Activated CD4-positive, CD25-positive, alpha-beta regulatory T cell treated with anti-CD3 and anti-CD28 coated beads, Interleukin-2, amount 50 U/mL, for 24 hours (primary cell): ENCODE measurements at regions not wholly inside any gene's neighbourhood (a gene's known extent, or its start where the extent isn't known, plus 50 kb on each side); places are given as distances from the start of the nearest gene placed in this dataset.
A peak's percentile ranks its signal among the peaks of the same experiment; 100 is the strongest.

Source experiments
- ATAC-seq, 2 donors: fragments of 150-1000 bp; cut with Tn5 transposase; one replicate each; pipeline ENCODE4 v1.10.0; 2021; ENCODE audit warnings: mild to moderate bottlenecking in 1 of 2, moderate library complexity in 1 of 2

DNA sequence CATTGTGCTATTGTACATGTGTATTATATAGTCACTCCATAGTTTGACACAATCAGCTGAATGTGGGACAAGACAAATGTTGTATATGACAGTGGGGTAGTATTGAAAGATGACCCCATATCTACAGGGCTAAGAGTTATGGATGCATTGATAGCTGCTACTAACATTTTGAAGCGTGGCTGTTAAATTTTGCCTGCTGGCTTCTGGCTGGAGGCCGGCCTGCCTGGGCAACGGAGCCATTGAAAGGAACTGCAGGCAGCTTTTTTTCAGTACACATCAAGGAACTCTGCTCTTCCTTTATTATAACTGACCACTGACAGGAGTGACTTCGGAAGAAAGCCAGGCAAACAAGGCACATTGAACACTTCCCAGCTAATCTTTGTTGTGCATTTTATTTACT, 76.1 kb upstream of the TMEM33 start:
- no peak for ATAC-seq

DNA sequence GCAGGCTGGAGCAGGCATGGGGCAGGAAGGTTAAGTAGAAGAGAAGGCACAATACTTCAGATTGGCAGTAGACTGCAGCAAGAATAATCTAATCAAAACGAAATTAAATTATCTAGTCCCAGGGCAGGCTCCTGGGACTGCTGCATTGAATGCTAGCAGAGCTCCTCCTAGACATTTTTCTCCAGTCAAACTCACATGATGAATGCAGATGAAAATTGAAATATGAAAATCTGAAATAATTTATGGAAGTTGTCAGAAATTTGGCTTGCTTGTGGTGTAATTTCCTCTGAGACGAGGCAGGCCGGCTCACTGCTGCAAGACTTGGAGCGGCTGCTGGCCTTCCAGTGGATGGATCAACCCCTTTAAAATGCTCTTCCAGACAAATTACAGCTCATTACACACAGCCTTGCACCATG, 78.0 kb upstream of the TMEM33 start:
- no peak for ATAC-seq

DNA sequence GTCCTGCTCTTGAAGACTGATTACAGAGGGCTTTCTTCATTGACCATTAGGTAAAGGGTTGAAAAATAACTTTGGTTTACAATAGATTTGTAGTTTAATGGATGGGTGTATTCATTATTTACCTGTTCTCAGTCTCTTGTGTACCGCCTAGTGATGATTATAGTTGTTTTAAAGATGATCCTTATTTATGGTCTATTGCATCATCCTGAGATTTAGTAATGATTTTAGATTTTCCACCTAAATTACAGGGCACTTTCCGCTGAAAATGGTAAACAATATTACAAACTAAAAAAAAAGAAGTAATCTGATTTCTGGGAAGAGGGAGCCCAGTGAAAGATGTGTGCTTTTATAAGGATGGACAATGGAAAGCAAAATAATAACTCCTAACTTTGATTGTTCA, 78.4 kb upstream of the TMEM33 start:
- ATAC-seq, result no peak

DNA sequence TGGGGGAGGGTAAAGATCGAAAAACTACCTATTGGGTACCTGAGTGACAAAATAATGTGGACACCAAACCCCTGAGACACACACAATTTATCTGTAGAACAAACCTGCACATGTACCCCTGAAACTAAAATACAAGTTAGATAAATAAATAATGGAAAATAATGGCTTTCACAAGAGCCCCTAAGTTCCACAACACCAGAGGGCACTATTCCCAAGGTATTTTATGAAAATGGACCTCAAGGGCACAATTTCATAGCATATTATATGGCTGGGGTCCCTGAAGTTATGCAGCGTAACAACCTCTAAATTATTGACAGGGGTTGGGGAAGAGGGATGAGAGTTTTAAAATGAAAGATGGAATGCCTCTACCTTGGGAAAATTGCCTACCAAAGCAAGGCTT, 81.3 kb upstream of the TMEM33 start:
- no peak for ATAC-seq

DNA sequence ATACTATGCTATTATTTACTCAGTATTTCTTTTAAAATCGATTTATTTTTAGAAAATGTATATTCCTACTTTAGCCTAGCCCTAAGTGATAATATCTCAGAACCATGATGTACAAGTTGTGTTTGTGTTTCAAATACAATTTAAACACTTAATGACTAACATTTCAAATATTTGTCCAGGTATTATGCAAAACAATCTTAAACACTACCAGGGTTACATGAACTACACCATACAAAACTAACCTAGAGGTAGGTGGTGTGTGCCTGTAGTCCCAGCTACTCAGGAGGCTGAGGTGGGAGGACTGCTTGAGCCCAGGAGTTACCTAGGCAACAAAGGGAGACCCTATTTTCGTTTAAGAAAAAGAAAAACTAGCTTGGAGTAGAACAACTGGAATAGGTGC, 83.0 kb upstream of the TMEM33 start:
- ATAC-seq, result no peak

DNA sequence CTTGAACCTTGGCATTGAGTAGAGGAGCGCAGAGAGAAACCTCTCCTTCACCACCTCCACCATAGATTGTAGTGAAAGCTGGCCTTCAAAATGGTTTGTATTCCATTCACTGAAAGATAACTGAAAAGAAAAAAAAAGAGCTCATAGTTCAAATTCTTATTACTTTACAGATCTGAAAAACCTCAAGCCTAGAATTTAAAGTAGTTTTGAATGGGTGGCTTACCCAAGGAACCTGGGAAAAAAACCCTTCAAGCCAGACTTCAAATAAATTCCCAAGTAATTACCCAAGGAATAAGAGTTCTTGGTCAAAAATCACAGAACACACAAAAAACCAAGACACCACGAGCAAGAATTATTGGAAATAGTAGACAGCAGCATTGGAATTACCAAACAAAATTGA, 83.6 kb upstream of the TMEM33 start:
- ATAC-seq, result no peak

DNA sequence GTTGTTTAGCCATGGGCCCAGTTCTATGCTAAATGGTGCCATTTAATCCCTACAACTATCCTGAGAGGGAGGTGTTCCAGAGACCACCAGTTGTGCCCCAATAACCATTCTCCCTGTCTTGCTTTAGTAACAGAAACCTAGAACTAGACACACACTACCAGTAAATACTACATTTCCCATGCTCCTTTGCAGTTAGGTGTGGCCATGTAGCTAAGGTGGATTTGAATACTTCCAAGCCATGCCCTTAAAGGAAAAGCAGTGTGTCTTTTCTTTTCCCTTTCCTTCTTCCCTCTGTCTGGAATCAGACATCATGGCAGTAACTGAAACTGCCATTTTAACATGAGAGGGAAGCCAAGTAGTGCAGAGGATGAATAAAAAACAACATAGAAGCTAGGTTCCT, 90.9 kb upstream of the TMEM33 start:
- no peak for ATAC-seq

DNA sequence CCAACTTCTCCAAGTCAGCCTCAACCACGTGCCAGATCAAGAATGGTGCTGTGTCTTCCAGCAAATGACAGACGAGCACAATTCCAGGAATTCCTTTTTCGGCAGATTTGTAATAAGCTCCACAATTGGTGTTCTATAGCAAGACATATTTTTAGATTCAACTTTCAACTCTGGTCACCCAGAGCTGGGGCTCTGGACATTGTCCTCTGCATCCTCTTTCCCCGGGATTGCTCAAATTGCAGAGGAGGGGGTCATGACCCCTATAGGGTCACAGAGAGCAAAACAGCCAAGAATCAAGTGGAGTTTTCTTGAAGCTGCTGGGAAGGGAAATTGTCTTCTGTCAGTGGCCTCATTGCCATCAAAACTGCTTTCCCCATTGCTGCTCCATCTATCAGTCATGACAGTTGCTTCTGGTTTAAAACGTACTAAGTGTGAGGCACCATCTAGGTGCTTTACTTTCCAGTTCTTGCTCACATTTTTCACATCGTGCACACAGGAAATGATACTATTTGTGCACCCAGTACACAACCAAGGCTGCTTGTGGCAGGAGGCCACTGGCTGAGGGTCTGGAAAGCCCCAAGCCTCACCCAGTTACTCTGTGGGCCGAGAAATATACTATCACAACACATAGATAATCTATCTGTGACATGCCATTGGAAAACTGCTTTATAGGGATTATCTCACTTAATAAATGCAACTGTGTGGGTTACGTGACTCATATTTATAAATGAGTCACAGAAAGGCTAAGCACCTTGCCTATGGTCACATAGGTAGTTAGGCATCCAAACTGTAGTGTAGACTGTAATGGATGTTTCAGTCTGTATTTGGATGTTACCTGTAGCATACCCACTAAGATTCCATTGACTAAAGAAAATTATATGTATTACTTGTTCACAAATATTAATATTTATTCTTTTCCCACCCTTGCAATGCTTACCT, 91.7 kb upstream of the PHOX2B start:
- peak; percentile 73 to 76 for ATAC-seq

DNA sequence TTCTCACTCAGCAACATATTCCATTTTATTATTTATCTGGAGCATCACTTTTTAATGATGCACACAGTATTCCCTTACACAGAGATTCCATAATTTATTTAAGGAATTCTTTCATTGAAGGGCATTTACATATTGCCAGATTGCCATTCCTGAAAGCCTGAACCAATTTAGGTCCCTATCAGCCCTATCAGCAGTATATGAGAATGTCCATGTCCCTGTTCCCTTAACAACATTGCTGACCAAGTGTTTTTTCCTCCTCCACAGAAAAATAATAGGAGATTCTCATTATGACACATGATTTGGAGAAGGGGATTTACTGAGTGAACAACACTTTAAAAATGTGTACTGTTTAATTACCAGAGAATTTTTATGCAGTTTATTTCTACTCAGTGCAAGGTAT, 90.1 kb upstream of the PHOX2B start:
- no peak for ATAC-seq

DNA sequence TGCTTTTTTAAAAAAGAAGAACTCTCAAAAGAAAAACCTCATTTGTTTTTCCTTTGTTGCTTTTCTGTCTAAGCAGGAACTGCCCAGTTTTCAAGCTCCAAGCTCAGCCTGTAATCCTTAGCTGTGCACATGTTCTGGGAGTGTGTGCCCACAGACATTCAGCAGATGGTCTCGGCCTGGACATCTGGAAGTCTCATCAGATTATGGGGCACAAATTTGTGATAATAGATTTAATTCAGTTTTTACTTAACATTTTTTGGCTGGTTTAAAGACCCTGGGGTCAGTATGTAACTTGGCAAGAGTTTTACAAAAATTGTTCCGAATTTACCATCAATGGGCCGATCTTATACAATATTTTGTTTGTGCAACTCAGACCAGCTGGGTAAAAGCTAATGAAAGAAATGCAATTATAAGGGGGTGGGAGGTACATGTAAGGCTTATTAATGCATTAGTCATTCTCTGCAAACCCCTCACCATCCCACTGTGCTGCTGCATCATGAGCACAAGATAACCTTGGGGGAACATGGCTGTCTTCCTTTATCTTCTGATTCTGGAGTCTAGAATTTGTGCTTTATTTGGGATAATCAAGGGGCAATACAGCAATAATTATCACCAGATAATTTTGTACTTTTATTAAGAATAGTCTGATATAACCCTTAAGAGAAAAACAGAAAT, 86.9 kb upstream of the PHOX2B start:
- no peak for ATAC-seq

DNA sequence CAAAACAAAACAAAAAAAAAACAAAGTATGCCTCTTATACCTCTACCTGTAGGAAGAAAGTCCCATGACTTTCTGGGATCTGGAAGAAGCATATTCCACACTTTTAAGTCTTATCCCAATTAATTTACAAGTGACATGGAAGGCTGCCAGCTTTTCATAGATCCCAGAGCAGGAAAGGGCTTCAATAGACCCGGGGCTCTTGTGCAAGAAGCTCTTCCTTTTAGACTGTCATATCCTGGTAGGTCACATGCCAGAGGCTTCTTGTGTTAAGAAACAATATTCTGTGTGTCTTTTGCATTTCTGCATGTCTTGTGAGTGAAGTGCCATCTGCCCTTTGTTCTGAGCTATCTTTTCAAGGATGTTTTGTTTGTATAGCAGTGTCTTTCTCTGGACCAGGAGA, 84.4 kb upstream of the PHOX2B start:
- no peak for ATAC-seq

DNA sequence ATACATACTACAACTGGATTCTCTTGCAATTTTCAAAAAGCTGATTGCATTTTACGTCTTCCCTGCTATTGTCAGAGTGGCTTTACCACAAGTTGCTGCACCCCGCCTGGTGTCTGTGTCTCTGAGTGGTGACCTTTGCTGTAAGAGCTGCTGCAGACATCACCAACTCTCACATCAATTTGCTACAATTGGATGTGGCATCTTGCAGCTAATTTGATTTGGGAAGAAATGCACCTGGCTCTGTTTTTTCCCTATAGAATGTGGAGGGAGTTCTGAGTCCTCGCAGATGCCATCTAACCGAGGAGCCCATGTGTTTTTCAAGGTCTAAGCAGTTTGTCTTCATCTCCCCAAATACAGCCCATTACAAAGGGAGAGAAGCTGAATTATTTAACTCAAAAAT, 73.8 kb upstream of the PHOX2B start:
- no peak for ATAC-seq

DNA sequence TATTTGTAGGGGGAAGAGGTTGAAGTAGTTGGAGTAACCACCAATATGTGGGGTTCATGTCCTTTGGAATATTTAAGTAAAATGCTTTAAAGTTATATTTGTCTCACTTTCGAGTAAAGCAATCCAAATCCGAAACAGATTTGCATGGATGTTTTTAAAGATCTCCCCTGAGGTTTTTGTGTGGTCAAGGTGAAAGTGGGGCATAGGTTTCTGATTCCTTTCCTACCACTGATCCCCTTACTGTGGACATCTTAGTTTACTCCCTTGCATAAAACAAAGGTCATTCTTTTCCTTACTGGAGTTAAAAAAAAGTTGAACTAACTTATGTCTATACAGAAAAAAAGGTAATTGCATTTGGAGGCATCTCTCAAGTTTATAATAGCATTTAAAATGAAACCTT, 71.9 kb upstream of the PHOX2B start:
- no peak for ATAC-seq

DNA sequence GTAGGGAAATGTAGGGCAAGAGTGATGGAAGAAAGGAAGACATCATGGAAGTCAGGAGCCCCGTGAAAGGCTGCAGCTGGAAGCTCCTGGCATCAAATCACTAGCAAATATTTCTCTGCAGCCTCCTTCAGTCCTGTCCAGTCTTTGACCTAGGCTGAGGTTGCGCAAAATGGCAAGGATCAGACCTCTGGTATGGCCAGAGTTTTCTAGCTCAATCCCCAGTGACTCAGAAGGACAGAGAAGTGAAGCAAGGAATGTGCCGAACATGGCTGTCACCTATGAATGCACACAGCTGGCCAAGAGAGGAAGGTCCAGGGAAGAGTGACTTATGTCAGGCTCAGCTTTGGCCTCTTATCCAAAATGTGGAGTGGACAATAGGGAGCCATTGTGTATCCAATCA, 71.1 kb upstream of the PHOX2B start:
- ATAC-seq, result no peak

DNA sequence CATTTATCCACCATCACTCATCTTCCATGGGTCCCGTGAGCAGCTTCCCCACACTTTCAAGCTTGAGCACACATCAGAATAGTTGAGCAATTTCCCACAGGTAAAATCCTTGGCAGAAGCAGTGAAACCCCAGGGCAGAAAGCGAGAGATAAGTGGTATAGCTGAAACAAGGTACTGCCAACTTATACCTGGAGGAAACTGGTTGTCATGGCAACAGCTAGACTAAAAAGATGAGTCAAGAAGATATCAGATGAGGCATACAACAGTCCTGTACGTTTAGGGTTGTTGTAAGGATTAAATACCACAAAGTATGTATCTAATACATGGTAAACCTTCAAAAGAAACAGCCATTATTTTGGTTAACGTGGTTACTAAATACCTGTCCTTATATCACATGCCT, 66.9 kb upstream of the PHOX2B start:
- no peak for ATAC-seq

DNA sequence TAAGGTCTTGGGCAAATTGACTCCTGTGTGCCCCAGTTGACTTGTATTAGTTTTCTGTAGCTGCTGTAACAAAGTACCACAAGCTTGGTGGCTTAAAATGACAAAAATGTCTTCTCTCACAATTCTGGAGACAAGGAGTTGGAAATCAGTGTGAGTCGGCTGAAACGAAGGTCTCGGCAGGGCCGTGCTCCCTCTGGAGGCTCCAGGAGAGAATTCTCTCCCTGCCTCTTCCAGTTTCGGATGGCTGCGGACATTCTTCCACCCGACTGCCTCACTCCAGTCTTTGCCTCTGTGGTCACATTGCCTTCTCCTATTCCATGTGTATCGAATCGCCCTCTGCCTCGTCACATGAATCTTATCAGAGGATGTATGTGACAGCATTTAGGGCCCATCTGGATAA, 66.0 kb upstream of the PHOX2B start:
- no peak for ATAC-seq

DNA sequence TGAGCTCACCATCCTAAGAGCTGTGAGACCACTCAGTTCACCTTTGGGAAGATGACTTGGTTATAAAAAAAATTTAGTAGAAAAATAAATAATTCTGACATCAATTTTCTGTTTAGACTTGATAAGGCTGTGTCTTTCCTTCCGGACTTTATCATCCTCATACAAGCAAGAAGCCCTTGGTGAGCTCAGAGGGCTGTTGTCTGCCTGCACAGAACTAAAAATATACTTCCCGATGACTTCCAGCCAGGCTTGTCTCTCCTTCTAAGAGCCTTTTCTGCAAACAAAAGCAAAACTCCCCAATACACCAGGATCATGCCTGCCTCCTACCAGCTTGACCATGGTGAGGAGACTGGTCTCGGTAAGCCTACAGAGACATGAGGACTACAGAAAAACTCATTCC, 58.3 kb upstream of the PHOX2B start:
- ATAC-seq, result no peak

DNA sequence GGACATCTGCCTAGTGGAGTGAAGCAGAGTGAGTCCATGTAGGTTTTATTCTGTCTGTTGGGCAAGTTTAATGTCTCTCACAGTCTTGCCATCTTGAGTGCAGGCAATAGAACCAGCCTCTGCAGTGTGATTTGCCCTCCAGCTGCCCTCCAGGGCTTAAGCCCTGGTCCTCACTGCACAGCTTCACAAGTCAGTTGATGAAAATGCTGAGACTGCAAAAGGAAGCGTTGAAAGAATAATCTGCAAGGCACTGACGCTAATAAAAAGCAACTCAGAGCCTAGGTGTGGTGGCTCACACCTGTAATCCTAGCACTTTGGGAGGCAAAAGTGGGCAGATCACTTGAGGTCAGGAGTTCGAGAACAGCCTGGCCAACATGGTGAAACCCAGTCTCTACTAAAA, 54.1 kb upstream of the PHOX2B start:
- ATAC-seq, result no peak

DNA sequence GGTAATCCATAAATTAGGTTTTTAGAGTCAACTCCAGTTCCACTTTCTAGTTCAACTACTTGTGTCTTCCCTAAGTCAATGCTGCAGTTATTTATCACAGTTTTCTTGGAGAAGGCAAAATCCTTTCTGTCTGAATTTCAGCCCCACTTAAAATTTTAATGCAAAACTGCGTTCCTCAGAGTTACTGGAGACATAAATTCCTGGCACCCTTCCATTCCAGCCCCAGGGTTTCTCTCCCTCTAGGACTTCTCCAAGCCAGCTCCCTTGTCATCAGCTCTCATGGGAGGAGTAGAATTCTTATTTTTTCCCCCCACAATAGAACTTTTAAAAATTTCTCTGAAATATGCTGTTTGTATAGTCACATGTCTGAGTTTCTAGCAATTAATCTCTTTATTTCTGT, 50.6 kb upstream of the PHOX2B start:
- no peak for ATAC-seq
